ENCODE measurements at regions not wholly inside any gene's neighbourhood (a gene's known extent, or its start where the extent isn't known, plus 50 kb on each side); places are given as distances from the start of the nearest gene placed in this dataset.
"Not testable (repeated sequence)": the region's sequence is repeated elsewhere in the genome, so short reads cannot be mapped to it uniquely, and the experiment has no call there.

- not testable (repeated sequence) for H3K36me3 ChIP-seq (replicated peaks; ENCODE audit: insufficient read depth, low read length); H3K9me3 ChIP-seq (replicated peaks; ENCODE audit: insufficient read depth, low read length); H3K27me3 ChIP-seq (replicated peaks; ENCODE audit: insufficient read depth, low read length); H2AFZ ChIP-seq (ENCODE audit: low read length); H3K9me2 ChIP-seq (replicated peaks; ENCODE audit: insufficient read depth, low read length); H3K9ac ChIP-seq (ENCODE audit: low read length); H4K20me1 ChIP-seq (ENCODE audit: insufficient read depth, low read length); H3F3A ChIP-seq (ENCODE audit: insufficient read depth, low read length); H3K4me2 ChIP-seq (ENCODE audit: low read depth, low read length); H3K27ac ChIP-seq (ENCODE audit: low read length); H3K4me1 ChIP-seq (ENCODE audit: low read length); DNase-seq; H3K79me2 ChIP-seq (ENCODE audit: low read length); H3K4me3 ChIP-seq (ENCODE audit: low read length)
Measured at GRCh38 chr12:68552605-68553195, 58.0 kb upstream of the RAP1B start.

- no peak overlapping the region for H3K4me3 ChIP-seq (ENCODE audit: low read length)
- H3K36me3 ChIP-seq (replicated peaks; ENCODE audit: insufficient read depth, low read length) = no peaks in the 10 kb centered on the region
- H3K4me1 ChIP-seq (ENCODE audit: low read length) = no peaks in the 10 kb centered on the region
- DNase-seq = no peak
- no peaks in the 10 kb centered on the region for H3F3A ChIP-seq (ENCODE audit: insufficient read depth, low read length)
- no peak overlapping the region for H3K4me2 ChIP-seq (ENCODE audit: low read depth, low read length)
- H2AFZ ChIP-seq (ENCODE audit: low read length) = no peak overlapping the region
- H3K27ac ChIP-seq (ENCODE audit: low read length) = no peak overlapping the region
- H3K9me2 ChIP-seq (replicated peaks; ENCODE audit: insufficient read depth, low read length) = no peaks in the 10 kb centered on the region
- no peaks in the 10 kb centered on the region for H4K20me1 ChIP-seq (ENCODE audit: insufficient read depth, low read length)
- no peak overlapping the region for H3K9ac ChIP-seq (ENCODE audit: low read length)
- no peaks in the 10 kb centered on the region for H3K27me3 ChIP-seq (replicated peaks; ENCODE audit: insufficient read depth, low read length)
- TF ChIP-seq EZH2phosphoT487 (IDR thresholded peaks at IDR 0.05; ENCODE audit: low read length) (no peak), CTCF (IDR thresholded peaks at IDR 0.05; ENCODE audit: low read length) (no peak), EZH2 (optimal IDR thresholded peaks at IDR 0.05; ENCODE audit: low read depth, low read length) (no peak)
- H3K9me3 ChIP-seq (replicated peaks; ENCODE audit: insufficient read depth, low read length) = no peaks in the 10 kb centered on the region
- H3K79me2 ChIP-seq (ENCODE audit: low read length) = no peaks in the 10 kb centered on the region
Measured at GRCh38 chr12:68557011-68557730, 53.5 kb upstream of the RAP1B start.

GRCh38 chr12:68559246-68559645 lies 51.5 kb upstream of the RAP1B start:
- TF ChIP-seq CTCF (IDR thresholded peaks at IDR 0.05; ENCODE audit: low read length) = no peak
- no peak for DNase-seq
- Histone ChIP-seq H3K9me3 (replicated peaks; ENCODE audit: insufficient read depth, low read length) (no peaks in the 10 kb centered on the region), H3K4me1 (ENCODE audit: low read length) (no peaks in the 10 kb centered on the region), H4K20me1 (ENCODE audit: insufficient read depth, low read length) (no peaks in the 10 kb centered on the region), H3K9me2 (replicated peaks; ENCODE audit: insufficient read depth, low read length) (no peaks in the 10 kb centered on the region), H3K79me2 (ENCODE audit: low read length) (no peaks in the 10 kb centered on the region), H3K27me3 (replicated peaks; ENCODE audit: insufficient read depth, low read length) (no peaks in the 10 kb centered on the region), H3K9ac (ENCODE audit: low read length) (no peak overlapping the region), H3K4me3 (ENCODE audit: low read length) (no peak overlapping the region), H2AFZ (ENCODE audit: low read length) (no peak overlapping the region), H3K36me3 (replicated peaks; ENCODE audit: insufficient read depth, low read length) (no peaks in the 10 kb centered on the region), H3K27ac (ENCODE audit: low read length) (no peak overlapping the region), H3K4me2 (ENCODE audit: low read depth, low read length) (no peak overlapping the region), H3F3A (ENCODE audit: insufficient read depth, low read length) (no peaks in the 10 kb centered on the region)

All from MM.1S (cell line).